Bronchial epithelial cell (primary cell): ENCODE measurements at regions not wholly inside any gene's neighbourhood (a gene's known extent, or its start where the extent isn't known, plus 50 kb on each side); places are given as distances from the start of the nearest gene placed in this dataset.

ENCODE experiments used
- DNase-seq: peaks from one replicate; pipeline ENCODE4 v3.0.0-alpha.2; 2010; ENCODE audit warnings: low read depth
- FAIRE-seq: peaks from 2 replicates; lab custom pipeline; 2011; peaks lifted over from hg19 to GRCh38; lab: Jason Lieb, UNC
- H3K27me3 ChIP-seq: 2 replicates; pipeline ENCODE4 v1.5.1; 2011; ENCODE audit warnings: low read length; ENCODE audit not compliant: control insufficient read depth, insufficient read depth
- H3K36me3 ChIP-seq: 2 replicates; pipeline ENCODE4 v1.5.1; 2011; ENCODE audit warnings: low read length; ENCODE audit not compliant: control insufficient read depth, insufficient read depth
- H3K4me3 ChIP-seq: 2 replicates; pipeline ENCODE4 v1.5.1; 2011; ENCODE audit warnings: mild to moderate bottlenecking, low read depth, low read length, control low read depth
- TF ChIP-seq, protein P1 (sequence below): IDR thresholded peaks from 2 replicates; pipeline ENCODE4 v1.5.1; 2011; ENCODE audit warnings: mild to moderate bottlenecking, moderate library complexity, low read length, control low read depth, inconsistent platforms; ENCODE audit not compliant: insufficient read depth, severe bottlenecking

DNA sequence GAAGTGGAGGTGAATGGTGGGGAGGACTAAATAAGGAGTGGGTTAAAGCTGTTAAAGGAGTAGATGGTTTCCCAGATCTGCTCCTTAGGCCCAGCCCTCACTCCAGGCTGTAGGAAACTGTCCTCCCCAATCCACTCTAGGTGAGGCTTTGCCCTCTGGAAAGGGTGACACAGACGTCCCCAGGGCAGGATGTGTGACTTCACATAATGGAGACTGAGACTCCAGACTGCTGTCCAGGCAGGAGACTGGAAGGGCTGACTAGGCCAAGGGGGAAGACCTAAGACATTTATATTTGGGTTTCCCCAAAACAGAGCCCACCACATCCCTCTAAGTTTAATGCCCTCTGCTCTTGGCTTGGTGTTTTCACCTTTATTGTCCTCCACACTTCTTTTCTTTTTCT lies 488.5 kb downstream of the SHQ1 start:
- DNase-seq (no peak), FAIRE-seq (no peak)
- Histone ChIP-seq H3K36me3 (no peaks in the 10 kb centered on the region), H3K4me3 (no peak overlapping the region), H3K27me3 (no peaks in the 10 kb centered on the region)
- TF ChIP-seq, protein P1, sequence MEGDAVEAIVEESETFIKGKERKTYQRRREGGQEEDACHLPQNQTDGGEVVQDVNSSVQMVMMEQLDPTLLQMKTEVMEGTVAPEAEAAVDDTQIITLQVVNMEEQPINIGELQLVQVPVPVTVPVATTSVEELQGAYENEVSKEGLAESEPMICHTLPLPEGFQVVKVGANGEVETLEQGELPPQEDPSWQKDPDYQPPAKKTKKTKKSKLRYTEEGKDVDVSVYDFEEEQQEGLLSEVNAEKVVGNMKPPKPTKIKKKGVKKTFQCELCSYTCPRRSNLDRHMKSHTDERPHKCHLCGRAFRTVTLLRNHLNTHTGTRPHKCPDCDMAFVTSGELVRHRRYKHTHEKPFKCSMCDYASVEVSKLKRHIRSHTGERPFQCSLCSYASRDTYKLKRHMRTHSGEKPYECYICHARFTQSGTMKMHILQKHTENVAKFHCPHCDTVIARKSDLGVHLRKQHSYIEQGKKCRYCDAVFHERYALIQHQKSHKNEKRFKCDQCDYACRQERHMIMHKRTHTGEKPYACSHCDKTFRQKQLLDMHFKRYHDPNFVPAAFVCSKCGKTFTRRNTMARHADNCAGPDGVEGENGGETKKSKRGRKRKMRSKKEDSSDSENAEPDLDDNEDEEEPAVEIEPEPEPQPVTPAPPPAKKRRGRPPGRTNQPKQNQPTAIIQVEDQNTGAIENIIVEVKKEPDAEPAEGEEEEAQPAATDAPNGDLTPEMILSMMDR = no peak

GRCh38 chr3:72355168-72355567 lies 493.1 kb downstream of the SHQ1 start:
- FAIRE-seq = no peak
- DNase-seq = no peak
- Histone ChIP-seq H3K27me3 (peaks cover 2% of the 10 kb centered on the region), H3K4me3 (no peak overlapping the region), H3K36me3 (no peaks in the 10 kb centered on the region)
- TF ChIP-seq, protein P1 = no peak

DNA sequence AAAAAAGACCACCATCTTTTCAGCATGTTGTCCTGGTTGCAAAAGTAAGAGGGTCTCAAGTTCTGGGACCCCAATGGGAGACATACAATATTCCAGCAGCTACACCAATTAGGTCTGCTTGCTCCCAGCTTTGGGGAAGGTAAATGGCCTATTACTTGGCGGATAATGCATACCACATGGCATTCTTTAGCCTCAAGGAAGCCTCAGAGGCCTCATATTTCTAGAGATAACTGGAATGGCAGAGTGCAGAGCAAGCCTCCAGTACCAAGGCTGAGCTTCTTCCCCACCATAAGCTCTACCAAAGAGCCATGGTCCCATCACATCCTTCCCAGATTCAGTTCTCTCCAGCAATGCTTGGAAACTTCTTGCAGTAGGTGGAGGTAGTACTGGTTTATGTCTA lies 493.8 kb downstream of the SHQ1 start:
- DNase-seq (no peak), FAIRE-seq (no peak)
- H3K36me3 ChIP-seq = no peaks in the 10 kb centered on the region
- no peak overlapping the region for H3K4me3 ChIP-seq
- H3K27me3 ChIP-seq = peaks cover 2% of the 10 kb centered on the region
- TF ChIP-seq, protein P1 = no peak

GRCh38 chr3:72353236-72354128 lies 494.8 kb downstream of the SHQ1 start:
- no peaks in the 10 kb centered on the region for H3K36me3 ChIP-seq
- DNase-seq = peak; percentile 57
- TF ChIP-seq, protein P1 = no peak
- H3K27me3 ChIP-seq = peaks cover 2% of the 10 kb centered on the region
- peak; percentile 23 for FAIRE-seq
- no peak overlapping the region for H3K4me3 ChIP-seq

DNA sequence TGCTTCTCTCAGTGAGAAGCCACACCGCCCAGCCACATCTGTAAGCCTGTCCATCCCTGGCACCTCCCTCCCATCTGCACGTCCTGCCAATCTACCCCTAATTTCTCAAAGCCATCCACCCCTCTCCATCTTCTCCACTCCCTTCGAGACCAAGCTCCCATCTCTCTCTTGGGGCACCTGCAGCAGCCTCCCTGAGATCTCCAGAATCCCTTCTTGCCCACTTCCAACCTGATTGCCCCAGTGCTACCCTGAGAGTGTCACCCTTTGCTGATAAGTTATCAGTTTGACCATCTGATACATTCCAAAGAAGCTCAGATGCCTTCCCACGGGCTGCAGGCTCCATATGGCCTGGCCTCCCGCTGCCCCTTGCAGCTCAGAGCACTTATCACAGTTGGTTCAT lies 496.1 kb downstream of the SHQ1 start:
- FAIRE-seq (no peak), DNase-seq (no peak)

More for the DNA sequence above, 496.1 kb downstream of the SHQ1 start:
- TF ChIP-seq, protein P1 = no peak
- Histone ChIP-seq H3K36me3 (no peaks in the 10 kb centered on the region), H3K27me3 (peaks cover 2% of the 10 kb centered on the region), H3K4me3 (no peak overlapping the region)
